AG04450 (cell line): ENCODE measurements at regions not wholly inside any gene's neighbourhood (a gene's known extent, or its start where the extent isn't known, plus 50 kb on each side); places are given as distances from the start of the nearest gene placed in this dataset.

ENCODE experiments used
- CTCF ChIA-PET: fragments of 300-600, 350-600 bp; formaldehyde crosslinking; extraction: SDS; loops from one replicate; lab custom pipeline; 2022; ENCODE audit warnings: antibody characterized with exemption, inconsistent platforms; lab: Charles Lee
- POLR2A ChIA-PET: fragments of 350-600 bp; formaldehyde crosslinking; extraction: SDS; loops from one replicate; lab custom pipeline; 2021; ENCODE audit warnings: antibody characterized with exemption, inconsistent platforms; lab: Yijun Ruan, JAX
- DNase-seq: peaks from one replicate; pipeline ENCODE4 v3.0.0-alpha.2; 2011; ENCODE audit warnings: low read depth, low spot score
- H3K27ac ChIP-seq: one replicate; pipeline ENCODE4 v1.5.1; 2012; ENCODE audit warnings: low read depth, low read length, control low read depth
- H3K27me3 ChIP-seq: one replicate; pipeline ENCODE4 v1.6.0; 2012; ENCODE audit warnings: low read length; ENCODE audit not compliant: control insufficient read depth, insufficient read depth
- H3K4me3 ChIP-seq: 2 replicates; pipeline ENCODE4 v1.5.1; 2011; ENCODE audit warnings: mild to moderate bottlenecking, low read depth, low read length, control low read depth
- H3K9me3 ChIP-seq: 2 replicates; pipeline ENCODE4 v1.5.1; 2012; ENCODE audit warnings: low read length; ENCODE audit not compliant: control insufficient read depth, insufficient read depth
- TF ChIP-seq, protein P1 (sequence below): IDR thresholded peaks from 2 replicates; pipeline ENCODE4 v1.5.1; 2011; ENCODE audit warnings: low read depth, low read length, control low read depth, inconsistent platforms

DNA sequence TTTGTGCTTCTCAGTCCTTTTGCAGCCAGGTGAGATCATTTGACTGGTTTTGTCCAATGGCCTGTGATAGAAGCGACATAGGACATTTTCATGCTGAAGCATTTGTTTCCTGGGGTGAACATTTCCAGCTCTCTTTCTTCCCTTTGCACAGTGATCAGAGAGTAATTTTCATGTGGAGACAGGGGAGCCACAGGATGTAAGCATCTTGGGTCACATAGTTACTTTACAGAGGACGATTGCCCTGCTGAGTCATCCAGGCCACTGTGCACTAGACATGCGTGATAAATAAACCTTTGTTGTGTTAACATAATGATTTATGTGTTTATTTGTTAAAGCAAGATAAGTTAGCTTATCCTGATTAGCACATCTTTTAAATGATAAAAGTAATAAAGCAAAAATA lies 263.5 kb upstream of the CCDC179 start:
- H3K27ac ChIP-seq: no peak overlapping the region
- POLR2A ChIA-PET: no interaction called here
- DNase-seq: no peak
- TF ChIP-seq, protein P1, sequence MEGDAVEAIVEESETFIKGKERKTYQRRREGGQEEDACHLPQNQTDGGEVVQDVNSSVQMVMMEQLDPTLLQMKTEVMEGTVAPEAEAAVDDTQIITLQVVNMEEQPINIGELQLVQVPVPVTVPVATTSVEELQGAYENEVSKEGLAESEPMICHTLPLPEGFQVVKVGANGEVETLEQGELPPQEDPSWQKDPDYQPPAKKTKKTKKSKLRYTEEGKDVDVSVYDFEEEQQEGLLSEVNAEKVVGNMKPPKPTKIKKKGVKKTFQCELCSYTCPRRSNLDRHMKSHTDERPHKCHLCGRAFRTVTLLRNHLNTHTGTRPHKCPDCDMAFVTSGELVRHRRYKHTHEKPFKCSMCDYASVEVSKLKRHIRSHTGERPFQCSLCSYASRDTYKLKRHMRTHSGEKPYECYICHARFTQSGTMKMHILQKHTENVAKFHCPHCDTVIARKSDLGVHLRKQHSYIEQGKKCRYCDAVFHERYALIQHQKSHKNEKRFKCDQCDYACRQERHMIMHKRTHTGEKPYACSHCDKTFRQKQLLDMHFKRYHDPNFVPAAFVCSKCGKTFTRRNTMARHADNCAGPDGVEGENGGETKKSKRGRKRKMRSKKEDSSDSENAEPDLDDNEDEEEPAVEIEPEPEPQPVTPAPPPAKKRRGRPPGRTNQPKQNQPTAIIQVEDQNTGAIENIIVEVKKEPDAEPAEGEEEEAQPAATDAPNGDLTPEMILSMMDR: no peak
- H3K4me3 ChIP-seq: no peak overlapping the region
- CTCF ChIA-PET: interaction anchor here (2.1 kb wide), 1 partner anchor 10 kb away, joined by 6 read pairs; no protein-coding TSS in a partner anchor
- H3K9me3 ChIP-seq: no peaks in the 10 kb centered on the region
- no peaks in the 10 kb centered on the region for H3K27me3 ChIP-seq

DNA sequence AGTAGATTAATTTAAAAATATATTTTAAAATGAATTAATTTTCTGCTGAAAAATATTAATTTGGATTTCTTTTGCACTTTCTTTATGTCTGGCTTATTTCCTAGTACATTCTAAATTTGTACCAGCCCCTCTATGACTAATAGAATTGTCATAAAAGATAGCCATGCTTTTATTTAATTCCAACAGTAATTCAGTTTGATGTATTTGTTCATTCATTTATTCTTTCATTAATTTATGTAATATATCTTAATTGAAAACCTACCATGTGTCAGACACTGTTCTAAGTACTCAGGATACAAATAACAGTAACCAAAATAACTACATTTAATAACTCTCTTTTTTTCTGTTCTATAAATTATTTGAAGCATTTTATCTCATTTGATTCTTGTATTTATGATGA lies 264.0 kb upstream of the CCDC179 start:
- no peak overlapping the region for H3K27ac ChIP-seq
- ChIA-PET POLR2A (no interaction called here), CTCF (interaction anchor here (2.1 kb wide), 1 partner anchor 10 kb away, joined by 6 read pairs; no protein-coding TSS in a partner anchor)
- no peak overlapping the region for H3K4me3 ChIP-seq
- no peaks in the 10 kb centered on the region for H3K27me3 ChIP-seq
- no peaks in the 10 kb centered on the region for H3K9me3 ChIP-seq
- TF ChIP-seq, protein P1: no peak
- DNase-seq: no peak

DNA sequence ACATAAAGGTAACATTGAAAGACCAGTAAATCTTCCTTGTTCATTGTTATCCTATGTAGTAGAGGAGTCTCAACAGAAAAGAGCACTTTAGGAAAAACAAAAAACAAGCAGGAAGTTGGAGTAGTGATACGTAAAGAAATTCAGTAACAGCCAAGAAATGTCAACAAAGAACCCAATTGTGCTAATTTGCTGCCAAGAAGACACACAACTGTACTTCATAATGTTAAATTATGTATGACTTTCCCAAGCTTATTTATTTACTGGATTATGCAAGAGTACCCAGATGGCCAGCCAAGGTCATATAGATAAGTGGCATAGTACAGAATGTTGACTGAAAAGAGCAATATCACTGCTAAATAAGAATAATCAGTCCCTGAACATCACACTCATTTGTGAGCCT lies 264.7 kb upstream of the CCDC179 start:
- POLR2A ChIA-PET: no interaction called here
- Histone ChIP-seq H3K27ac (no peak overlapping the region), H3K27me3 (no peaks in the 10 kb centered on the region), H3K4me3 (no peak overlapping the region), H3K9me3 (no peaks in the 10 kb centered on the region)
- TF ChIP-seq, protein P1: no peak
- no peak for DNase-seq
- CTCF ChIA-PET: no interaction called here

DNA sequence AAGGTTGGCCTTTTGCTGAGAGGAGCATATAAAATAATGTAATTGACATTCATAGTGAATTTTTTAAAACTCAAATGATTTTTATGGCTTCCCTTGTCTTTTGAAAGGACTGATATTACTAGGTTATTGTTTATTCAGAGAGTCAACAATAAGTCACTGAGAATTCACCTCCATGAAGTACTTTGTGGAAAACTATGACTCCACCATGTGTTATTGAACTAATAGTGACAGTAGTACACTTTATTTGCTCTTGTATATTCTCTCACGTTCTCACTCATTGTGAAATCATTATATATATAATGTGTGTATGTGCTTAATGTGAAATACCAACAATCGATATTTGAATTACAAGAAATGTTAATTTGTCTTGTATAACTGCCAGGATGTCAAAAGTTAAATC lies 267.4 kb upstream of the CCDC179 start:
- no peak for DNase-seq
- no peak overlapping the region for H3K27ac ChIP-seq
- no peaks in the 10 kb centered on the region for H3K27me3 ChIP-seq
- ChIA-PET CTCF (no interaction called here), POLR2A (no interaction called here)
- H3K4me3 ChIP-seq: no peak overlapping the region
- TF ChIP-seq, protein P1: no peak
- H3K9me3 ChIP-seq: no peaks in the 10 kb centered on the region

DNA sequence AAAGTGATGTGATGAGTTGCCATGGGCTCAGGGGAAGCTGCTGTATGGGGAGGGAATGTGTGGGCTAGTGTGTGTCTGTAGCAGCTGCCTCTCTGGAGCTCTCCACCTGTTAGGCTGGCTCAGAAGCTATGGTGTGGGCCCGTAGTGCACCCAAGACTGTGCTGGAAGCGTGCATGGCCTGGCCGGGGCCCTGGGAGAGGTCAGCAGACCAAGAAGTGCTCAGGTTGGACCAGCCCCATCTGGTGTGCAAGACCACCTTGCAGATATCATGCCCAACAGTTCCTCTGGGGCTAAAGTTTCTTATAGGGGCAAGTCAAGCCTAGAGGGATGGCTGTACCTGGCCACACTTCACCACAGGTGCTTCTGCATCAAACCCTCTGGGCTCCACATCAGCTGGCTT lies 274.4 kb upstream of the CCDC179 start:
- ChIA-PET CTCF (no interaction called here), POLR2A (no interaction called here)
- TF ChIP-seq, protein P1: no peak
- Histone ChIP-seq H3K27ac (no peak overlapping the region), H3K27me3 (no peaks in the 10 kb centered on the region), H3K9me3 (no peaks in the 10 kb centered on the region), H3K4me3 (no peak overlapping the region)
- DNase-seq: no peak
